NAMALWA (cell line): ENCODE measurements at regions not wholly inside any gene's neighbourhood (a gene's known extent, or its start where the extent isn't known, plus 50 kb on each side); places are given as distances from the start of the nearest gene placed in this dataset.
A peak's percentile ranks its signal among the peaks of the same experiment; 100 is the strongest.

ENCODE experiments used
- DNase-seq: peaks from one replicate; pipeline ENCODE4 v3.0.0-alpha.2; 2015; ENCODE audit warnings: low spot score

DNA sequence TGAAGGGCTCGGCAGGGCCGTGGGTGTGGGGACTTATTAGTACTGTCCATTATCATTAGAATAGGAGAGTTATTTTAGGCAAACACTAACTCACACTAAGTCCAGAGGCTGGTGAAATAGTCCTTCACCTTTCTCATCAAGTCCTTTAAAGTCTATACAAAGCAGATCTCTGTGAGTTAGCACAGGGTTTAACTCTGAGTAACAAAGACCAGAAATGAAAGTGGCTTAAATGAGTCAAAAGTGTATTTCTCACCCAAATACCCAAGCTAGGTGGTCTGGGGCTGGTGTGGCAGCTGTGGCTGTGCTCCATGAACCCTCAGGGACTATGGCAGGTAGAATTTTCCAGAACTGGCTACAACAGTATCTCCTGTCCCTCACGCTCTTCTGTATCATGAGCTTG, 263.2 kb downstream of the BCOR start:
- no peak for DNase-seq

DNA sequence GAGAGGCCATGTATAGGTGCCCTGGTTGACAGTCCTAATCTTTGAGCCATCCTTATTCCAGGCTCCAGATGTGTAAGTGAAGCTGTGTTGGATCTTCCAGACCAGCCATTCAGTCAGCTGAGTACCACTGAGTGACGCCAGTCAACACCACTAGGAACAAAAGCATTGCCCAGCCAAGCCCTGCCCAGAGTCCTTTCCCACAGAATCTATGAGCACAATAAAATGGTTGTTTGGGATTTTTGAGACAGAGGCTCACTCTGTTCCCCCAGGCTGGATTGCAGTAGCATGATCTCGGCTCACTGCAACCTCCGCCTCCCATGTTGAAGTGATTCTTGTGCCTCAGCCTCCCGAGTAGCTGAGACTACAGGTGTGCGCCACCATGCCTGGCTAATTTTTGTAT, 262.5 kb downstream of the BCOR start:
- no peak for DNase-seq

DNA sequence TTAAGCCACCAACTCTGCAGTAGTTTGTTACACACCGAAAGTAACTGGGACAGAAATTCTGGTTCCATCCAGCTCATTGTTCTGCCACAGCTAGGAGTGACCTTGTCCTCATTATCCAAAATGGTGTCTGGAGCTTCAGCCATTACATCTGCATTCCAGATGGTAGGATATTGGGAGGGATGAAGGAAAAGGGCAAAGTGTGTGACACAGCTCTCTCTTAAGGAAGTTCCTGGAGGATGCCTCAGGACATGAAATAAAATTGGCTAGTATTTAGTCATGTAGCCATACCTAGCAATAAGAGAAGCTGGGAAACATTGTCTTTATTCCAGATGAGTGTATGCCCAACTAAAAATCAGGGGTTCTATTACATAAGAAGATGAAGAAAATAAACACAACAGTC, 262.0 kb downstream of the BCOR start:
- no peak for DNase-seq

DNA sequence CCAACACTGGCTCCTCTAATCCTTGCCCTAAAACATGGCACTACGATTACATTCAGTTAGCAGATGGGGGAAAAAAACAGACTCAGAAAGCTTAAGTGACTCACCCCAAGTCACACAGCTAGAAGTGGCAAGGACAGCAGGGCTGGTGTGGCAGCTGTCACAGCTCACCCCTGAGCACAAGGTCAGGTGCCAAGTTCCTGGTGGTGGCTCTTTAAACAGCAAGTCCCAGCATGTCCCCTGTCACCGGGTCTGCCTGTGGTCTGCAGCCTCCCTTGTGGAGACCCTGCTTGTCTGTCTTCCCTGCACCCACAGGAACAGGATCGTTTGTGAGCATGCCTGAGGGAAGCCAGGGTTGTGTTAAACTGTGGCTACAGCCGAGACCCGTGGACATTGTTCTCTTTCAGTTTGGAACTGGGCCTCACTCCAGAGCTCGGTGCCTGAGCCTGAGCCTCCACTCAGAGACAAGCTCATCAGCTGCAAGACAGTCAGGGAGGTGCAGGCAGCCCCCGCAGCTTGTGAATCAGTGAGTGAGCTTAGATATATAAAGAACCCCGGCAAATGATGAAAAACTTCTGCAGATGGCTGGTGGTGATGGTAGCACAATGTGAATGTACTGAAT, 260.8 kb downstream of the BCOR start:
- DNase-seq, result no peak

GRCh38 chrX:39837688-39838087, 260.1 kb downstream of the BCOR start:
- no peak for DNase-seq

GRCh38 chrX:39839371-39839770, 258.4 kb downstream of the BCOR start:
- no peak for DNase-seq

DNA sequence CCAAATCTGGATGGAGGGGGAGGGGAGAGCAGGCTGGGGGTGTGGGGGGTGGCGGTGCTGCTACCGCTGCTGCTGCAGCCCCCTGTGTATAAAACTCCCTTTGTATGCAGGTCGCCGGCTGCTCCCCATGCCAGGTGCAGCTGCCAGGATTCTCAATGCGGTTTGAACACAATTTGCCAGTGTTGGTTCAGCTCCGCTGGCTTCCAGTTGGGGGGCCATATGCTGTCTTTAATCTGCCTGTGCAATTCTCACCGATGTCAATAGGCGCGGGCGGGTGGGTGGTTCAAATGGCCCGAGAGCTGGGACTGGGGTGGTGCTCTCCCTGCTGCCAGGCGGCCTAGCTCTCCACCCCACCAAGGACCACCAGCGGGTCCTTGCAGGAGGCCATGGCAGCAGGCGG, 257.6 kb downstream of the BCOR start:
- DNase-seq, result no peak

DNA sequence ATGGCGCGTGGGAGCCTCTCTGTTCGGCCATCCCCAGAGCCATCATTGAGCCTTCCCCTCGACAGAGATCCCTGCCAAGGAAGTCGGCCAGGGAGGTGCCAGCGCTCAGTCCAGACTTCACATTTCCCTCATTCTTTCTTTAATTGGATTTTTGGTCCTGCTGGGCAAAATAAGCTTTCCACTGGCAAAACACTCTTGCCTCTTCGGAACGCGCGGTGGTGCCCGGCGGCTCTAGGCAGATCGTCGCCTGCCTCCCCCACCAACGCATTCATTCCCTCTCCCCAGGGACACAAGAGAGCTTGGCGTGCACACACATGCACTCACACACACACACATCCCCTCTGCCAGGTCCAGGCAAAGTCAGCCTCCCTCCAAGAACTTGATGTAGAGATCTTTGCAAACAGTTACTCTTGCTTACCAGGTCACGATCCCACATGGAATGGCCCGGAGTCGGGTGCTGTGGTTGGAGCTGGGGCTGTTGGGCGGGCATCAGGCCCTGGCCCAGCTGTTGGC, 257.1 kb downstream of the BCOR start:
- DNase-seq, result no peak

DNA sequence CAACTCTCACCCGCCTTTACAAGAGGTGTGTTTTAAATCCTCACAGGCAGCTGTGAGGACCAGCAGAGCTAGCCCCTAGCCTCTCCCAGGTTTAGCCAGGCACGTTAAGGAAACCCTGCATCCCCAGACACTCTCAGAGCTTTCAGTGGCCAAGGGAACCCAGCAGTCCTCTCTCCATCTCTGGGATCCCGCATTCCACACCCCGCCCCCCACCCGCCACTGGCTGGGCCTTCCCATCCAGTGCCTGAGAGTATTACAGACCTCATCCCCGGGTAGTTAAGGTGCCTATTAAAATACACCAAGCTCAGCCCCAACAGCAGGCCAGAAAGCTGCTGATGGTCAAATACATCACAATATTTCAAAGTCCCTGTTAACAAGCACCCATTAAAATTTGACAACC, 256.2 kb downstream of the BCOR start:
- DNase-seq, result no peak

- DNase-seq, result no peak
Measured at GRCh38 chrX:39842281-39842973, 255.3 kb downstream of the BCOR start.

- DNase-seq, result no peak
Measured at GRCh38 chrX:39843318-39843717, 254.4 kb downstream of the BCOR start.

GRCh38 chrX:39845233-39845632, 252.5 kb downstream of the BCOR start:
- no peak for DNase-seq

- DNase-seq, result no peak
Measured at GRCh38 chrX:39846460-39846859, 251.3 kb downstream of the BCOR start.

- DNase-seq, result no peak
Measured at GRCh38 chrX:39848243-39848642, 249.5 kb downstream of the BCOR start.

DNA sequence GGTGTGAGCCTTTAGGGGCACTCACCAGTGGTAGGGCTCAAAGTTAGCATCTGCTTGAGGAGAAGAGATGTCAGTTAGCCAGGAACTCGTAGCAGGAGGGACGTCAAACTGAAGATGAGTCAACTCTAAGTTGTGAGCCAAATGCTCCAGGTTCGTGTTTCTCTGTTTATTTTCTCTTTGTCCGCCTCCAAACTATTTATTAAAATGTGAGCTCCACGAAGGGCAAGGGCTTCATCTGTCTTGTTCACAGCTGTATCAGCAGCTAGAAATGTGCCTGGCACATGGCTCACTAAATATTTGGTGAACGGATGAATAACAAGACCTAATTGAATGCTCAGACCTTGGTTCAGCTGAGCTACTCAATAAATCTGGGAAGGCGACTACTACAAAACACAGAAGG, 248.9 kb downstream of the BCOR start:
- DNase-seq, result no peak

DNA sequence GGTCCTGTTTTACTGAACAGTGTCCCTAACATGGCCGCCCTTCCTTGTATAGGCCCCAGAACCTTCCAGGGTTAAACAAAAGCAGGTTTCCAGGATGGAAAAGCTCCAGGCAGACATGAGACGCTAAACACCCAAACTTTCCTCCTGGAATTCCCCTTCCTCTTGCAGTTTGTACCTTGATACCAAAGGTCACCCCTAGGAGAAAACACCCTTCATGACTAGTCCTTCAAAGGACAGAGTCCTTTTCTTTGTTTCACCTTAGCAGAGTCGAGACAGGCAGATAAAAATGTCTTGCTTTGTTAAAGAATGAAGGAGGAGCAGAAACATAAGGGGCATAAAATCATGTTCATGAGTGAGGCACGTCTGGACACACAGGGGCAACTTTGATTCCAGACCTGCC, 247.5 kb downstream of the BCOR start:
- DNase-seq, result no peak

DNA sequence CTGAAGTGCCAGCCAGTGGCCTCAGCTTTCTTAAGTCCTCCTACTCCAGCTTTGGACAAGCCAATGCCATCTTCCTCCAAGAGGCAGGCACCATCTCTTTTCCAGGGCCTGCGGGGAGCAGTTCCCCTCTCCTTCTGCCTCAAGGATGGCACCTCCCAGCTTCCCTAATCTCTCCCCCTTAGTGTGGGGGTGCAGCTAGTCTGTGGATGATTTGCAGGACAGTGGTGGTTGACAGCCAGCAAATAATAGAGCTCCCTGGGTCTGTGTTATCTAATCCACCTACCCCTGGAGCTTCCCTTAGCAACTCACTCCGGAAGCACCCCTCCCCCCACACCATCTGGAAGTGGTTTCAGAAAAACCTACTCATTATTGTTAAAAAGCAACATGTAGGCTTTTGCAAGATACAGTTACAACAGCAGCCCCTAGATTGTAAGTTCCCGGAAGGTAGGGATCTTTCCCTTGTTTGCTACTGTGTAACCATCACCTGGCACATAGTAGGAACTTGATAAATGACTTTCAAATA, 247.1 kb downstream of the BCOR start:
- DNase-seq, result no peak

GRCh38 chrX:39851745-39852455, 245.9 kb downstream of the BCOR start:
- DNase-seq, result no peak

- DNase-seq, result no peak
Measured at GRCh38 chrX:39852491-39852890, 245.3 kb downstream of the BCOR start.

- no peak for DNase-seq
Measured at GRCh38 chrX:39853417-39854030, 244.2 kb downstream of the BCOR start.

DNA sequence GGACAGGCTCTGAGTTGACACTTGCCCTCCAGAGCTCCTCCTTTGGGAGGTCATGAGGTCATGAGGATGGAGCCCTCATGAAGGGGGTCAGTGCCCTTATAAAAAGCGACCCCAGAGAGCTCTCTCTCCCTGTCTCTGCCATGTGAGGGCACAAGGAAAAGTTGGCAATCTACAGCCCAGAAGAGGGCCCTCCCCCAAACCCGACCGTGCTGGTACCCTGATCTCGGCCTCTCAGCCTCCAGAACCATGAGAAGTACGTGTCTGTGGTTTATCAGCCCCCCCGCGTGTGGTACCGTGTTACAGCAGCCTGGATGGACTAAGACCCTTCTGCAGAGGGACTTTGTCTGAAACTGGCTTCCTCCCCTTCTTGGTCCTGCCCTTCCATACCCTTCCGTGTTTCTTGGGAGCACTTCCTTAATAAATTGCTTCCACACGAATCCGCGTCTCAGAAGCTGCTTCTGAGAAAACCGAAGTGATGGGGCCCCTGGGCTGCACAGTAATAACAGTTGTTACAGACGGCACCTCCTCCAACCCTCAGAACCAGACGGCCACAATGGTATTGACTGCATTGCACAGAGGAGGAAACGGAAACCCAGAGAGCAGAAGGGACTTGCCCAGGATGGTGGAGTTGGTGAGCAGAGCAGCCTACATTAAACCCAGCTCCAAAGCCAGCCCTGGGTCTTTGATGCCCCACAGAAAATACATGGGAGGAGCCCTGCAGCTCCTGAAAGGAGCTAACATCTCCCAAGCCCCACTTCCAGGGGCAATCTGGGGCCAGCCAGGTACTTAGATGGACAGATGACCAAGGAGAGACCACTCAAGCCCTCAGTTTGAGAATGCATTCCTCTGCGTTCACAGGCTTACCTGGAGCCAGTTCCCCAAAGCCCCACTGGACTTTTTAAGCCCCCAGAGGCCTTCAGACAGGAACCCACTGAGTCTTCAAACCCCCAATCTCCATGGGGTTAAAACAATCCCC, 242.7 kb downstream of the BCOR start:
- DNase-seq, result peak; percentile 13
